Inflammatory macrophage (primary cell): ENCODE measurements at regions not wholly inside any gene's neighbourhood (a gene's known extent, or its start where the extent isn't known, plus 50 kb on each side); places are given as distances from the start of the nearest gene placed in this dataset.

Experiments
- DNase-seq, 2 donors: peaks; one replicate each; pipeline ENCODE4 v3.0.0-alpha.2; 2020 to 2022

DNA sequence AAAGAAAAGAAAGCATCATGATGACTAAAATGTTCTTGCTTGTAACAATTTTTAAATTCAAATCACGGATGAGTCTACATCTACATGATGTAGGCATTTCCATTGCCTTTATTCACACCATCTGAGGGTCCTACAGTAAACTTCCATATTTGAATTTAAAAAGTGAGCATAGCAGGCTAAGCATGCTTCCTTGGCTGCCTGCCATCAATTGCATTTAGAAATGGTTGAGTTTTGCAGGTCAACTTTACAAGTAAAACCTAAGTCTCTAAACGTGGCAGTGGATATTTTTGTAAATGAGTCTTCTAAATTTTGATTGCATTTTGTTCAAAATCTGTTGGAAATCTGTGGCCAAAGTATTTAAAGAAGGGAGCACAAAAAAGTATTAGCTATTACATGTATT lies 136.5 kb upstream of the PTCH1 start:
- DNase-seq, result no peak

DNA sequence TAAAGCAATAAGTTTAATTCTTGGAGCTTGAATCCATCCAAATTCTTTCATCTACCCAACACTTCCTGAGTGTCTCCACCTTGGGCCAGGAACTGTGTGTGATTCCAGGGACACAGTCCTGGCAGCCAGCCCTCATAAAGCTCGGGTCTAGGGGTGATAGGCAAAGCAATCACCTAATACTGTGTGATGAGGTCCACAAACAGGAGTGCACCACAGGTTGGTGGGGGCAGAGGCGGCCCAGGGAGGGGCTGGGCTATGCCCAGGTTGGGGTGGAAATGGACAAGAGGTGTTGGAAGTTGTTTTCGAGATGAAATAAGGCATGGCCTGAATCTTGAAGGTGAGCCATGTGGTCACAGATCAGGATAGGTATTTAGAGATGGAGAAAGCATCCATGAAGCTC lies 133.9 kb upstream of the PTCH1 start:
- no peak for DNase-seq

DNA sequence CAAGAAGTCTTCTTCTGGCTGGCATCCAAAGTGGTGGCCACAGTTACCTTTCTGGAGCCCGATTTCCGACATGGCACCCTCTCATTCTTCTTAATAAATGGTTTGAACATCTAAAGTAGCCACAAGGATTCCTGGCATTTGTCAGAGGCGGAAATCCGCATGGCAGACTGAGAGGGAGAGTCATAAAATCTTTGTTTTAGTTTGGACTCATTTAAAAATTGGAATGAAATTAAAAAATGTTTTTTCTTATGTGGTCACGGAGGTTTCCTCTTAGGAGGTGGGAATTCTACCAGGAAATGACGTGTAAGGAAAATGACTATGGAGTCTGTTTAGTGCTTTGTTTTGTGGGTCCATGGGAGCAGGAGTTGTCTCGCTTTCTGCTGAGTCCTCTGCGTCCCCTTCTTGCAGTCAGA lies 133.0 kb upstream of the PTCH1 start:
- DNase-seq, result no peak

DNA sequence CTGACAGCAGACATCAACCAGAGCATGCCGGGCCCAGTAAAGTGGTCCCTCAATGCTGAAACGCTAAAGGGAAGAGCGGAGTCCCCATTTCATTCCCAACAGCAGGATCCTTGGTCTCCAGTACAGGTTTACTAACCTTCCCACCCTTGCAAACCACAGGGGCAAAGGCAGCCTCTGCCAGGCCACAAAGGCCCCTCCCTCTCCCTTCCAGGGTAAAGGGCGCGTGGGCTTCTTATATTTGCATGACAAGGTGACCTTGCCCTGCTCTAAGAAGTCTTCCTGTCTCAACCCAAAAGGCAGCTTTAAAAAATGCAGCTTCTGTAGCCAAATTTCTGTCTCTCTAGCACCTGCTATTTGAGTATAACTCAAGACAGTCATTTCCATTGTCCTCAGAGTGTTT lies 131.5 kb upstream of the PTCH1 start:
- no peak for DNase-seq

DNA sequence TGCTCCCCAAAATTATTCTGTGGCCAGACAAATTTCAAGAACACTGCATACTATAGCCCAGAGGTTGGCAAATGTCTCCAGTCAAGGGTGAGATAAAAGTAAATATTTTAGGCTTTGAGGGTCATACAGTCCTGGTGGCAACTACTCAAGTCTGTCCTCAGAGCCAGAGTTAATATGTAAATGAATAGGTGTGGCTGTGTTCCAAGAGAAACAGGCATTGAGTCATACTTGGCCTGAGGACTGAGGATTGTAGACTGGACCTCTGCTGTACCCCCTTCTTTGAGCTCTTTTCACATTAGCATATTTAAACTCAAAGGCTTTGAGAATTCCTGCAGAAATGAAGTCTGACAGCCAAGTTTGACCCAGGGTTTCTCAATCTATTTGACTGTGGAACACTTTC lies 129.2 kb upstream of the PTCH1 start:
- no peak for DNase-seq

DNA sequence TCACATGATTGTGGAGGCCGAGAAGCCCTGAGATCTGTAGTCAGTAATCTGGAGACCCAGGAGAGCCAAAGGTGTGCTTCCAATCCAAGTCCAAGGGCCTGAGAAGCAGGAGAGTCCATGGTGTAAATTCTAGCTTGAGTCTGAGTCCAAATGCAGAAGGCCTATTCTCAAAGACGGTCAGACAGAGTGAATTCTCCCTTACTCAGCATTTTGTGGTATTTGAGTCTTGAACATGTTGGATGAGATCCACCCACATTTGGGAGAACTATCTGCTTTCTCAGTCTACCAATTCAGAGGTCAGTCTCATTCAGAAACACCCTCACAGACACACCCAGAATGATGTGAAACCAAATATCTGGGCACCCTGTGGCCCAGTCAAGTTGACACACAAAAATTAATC lies 128.8 kb upstream of the PTCH1 start:
- DNase-seq, result no peak

DNA sequence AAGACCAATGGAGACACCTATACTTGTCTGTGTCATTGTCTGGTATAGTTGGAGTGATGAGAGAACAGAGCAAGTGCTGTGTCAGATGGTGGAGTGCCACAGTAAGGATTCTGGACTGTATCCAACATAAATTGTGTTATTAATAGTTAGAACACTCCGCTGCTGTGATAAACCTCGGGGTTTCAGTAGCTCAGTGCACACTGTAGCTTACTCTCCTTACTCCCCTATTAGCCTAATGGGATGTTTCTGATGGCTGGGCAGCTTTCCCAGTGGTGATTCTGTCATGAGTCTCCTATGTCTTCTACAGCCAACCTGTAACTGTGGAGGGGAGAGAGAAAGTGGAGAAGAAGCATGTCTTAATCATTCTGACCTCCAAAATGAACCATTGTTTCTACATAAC lies 127.6 kb upstream of the PTCH1 start:
- DNase-seq, result no peak

DNA sequence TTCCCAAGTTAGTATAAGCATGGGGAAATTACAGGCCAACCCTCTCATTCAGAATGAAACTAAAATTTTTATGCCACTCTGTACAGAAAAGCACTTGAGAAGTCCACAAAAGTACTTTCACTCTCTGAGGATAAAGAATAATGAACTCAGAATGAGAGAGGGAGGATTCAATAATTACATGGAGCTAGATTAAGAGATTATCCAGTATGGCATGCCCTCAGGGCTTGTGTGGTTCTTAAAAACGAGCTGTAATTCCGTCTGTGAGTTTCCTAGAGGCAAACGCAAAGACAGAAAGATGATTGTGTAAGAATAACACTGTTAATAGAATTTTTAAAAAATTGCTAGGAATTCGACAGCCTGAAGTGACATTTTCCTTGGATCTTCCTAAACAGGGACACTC lies 126.8 kb upstream of the PTCH1 start:
- no peak for DNase-seq

DNA sequence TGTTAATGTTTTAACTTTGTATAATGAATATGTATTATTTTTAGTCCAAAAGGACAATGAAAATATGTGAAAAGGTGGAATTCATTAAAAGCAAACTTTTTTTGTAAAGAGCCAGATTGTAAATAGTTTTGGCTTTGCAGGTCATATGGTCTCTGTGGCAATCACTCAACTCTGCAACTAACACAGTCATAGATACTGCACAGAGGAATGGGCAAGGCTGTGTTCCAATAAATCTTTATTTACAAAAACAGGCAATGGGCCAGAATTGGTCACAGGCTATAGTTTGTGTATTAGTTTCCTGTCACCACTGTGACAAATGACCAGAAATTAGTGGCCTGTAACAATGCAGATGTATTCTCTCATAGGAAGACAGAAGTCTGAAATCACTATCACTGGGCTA lies 125.4 kb upstream of the PTCH1 start:
- no peak for DNase-seq

DNA sequence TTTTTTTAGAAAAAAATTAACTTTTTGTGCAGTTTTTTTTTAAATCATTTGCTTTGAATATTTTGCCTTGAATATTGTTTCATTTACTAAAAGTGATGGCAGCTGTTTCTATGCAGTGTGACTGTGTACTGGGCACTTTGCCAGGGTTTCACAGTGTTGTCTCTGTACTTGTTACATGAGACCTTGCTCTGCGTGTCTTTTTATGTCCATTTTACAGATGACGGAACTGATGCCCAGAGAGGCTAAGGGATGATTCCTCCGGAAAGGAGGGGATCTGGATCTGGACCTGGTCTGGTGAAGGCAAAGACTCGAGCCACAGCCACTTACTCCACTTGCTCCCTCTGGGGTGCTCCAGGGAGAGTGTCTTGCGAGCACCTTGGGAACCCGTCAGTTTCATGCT lies 124.8 kb upstream of the PTCH1 start:
- DNase-seq, result no peak

DNA sequence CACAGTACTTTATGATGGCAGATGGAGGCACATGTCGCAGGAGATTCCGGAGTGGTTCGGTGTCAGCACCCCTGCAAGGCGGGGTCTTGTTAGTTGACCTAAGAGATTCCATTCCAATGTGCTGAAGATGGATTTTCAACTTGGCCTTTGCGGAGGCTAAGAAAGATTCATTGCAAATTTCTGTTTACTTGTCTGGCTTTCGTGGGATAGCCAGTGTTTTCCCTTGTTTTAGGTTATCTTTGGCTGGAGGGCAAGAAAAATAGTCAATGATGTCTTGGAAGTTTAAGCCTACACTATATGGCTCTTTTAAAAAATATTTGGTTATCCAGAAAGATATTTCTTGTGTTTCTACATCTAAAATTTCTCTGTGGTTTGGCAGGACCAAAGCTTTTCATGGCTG lies 123.6 kb upstream of the PTCH1 start:
- no peak for DNase-seq

DNA sequence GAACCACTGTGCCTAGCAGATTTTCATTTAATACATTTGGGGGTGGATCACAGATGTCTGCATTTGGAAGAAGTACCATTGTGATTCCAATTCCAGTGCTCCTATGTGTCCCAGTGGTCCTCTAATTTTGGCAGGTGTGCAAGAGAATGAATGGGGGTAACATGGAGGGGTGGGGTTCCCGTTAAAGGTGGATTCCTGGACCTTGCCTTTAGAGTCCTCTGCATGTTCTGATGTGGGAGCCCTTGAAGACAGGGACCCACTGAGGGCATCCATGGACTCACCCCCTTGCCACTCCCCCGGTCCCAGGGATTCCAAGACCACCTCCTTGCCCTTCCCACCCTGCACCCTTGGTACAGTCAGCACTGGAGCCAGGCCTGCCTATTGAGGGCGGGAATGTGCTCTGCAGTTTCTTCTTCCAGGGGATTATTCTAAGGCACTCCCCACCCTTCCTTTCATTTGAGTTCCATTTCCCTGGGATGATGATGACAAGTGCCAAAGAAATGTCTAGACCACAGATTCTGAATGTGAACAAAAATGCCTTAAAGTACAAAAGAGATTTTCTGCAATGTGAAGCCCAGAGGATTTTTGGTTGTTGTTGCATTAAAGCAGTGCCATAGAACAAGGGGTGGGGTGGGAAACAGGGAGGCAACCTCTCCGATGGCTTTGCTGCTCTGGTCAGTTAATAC lies 119.4 kb upstream of the PTCH1 start:
- DNase-seq, result no peak

DNA sequence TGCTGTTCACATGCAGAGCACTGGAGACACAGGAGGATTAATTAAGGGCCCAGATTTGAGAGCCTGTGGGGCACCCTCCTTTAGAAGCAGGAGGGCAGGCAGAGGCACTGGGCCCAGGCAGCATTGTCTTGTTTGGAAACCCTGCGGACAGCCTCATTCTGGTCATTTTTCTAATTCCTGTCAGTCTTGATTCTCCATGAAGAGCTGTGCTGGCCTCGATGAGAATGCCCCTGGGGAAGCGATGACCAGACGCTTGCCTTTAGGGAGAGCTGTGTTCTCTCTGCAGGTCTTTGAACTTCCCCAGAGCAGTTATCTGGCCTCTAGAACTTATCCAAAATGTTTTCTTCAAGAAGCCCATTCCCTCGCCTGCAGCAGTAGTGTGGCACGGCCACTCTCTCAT lies 117.8 kb upstream of the PTCH1 start:
- DNase-seq, result no peak

DNA sequence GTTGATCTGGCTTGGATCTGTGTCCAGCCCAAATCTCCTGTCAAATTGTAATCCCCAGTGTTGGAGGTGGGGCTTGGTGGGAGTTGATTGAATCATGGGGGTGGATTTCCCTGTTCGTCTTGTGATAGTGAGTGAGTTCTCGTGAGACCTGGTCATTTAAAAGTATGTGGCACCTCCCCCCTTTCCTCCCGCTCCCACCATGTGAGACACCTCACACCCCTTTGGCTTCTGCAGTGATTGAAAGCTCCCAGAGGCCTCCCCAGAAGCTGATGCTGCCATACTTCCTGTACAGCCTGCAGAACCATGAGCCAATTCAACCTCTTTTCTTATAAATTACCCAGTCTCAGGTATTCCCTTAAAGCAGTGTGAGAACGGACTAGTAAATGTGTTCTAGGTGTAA lies 117.3 kb upstream of the PTCH1 start:
- DNase-seq, result no peak

DNA sequence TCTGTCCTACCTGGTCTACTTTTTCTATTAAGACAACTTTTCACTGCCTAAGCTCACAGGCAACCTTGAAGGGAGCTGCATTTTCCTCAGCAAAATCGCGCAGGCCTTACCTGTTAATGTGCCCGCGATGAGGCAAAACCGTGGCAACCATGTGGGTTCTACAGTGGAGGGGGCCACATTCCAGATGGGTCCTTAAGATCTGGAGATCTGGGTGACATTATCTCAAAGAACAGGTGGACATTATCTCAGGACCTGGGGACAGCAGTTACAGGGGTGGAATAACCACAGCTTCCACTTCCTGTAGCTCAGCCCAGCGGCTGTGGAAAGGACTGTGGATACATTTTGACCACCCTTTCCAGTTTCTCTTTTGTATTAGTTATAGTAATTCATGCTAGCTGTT lies 112.8 kb upstream of the PTCH1 start:
- DNase-seq, result no peak

DNA sequence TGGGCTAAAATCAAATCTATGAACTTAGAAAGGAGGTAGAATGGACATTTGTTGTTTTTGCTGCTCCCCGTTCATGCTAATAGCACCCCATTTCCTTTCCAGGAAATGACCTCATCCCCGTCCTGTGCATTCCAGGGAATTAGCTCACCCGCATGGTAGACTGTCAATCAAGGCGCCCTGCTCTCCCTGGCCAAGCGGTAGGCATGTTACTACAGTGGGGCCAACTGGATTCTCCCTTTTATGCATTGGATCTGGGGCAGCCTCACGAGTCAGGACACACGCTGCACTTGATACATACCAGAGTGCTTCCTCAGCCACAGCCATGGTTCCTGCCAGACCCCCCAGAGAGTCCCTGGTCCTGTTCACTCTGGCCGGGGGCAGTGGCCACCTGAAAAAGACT lies 111.0 kb upstream of the PTCH1 start:
- no peak for DNase-seq

DNA sequence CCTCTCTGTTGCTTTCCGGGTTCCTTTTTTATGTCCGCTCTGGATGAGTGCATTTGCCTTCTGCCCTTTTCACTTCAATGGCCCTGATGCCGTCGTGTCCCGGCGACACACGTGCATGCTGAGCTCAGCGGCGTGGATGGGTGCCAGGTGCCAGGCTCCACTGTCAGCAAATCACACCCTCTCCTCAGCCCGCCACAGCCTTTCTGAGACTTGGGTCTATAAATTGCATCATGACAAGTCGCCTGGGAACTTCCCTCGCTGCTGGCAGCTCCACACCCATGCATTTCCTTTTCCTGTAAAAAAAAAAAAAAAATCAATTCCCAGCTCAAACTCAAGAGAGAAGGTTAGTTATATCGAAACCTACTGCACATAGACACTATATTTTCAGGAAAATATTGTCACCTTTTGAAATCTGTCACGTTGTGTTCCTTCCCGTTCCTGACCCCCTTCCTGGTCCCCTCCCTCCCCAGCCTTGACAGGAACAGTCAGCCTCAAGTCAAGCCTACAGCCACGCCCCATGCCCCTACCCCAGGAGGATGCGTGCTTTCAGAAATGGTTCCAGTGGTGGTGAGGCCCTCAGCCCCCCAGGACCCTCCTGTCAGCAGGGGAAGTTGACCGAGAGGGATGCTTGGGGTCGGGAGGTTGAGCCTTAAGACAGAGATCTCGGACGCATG lies 110.3 kb upstream of the PTCH1 start:
- peak; percentile 16 to 20 for DNase-seq

DNA sequence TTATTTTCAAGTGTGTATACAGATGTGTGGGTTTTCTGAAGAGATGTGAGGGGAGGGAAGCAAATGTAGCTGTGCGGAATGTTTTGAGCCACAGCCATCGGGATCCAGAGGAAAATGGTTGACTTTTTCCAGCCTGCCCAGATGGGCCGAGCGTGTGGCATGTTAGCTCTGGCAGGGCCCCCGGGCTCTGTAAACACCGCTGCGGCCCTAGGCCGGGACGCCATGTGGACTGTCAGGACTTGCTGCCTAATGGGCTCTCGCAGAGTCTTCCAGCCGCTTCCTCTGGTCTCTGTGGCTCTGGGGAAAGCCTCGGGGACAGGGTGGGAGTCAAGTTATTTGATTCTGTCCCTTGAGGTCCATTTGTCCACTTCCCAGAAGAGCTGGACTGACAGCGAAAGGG lies 109.6 kb upstream of the PTCH1 start:
- DNase-seq, result no peak

DNA sequence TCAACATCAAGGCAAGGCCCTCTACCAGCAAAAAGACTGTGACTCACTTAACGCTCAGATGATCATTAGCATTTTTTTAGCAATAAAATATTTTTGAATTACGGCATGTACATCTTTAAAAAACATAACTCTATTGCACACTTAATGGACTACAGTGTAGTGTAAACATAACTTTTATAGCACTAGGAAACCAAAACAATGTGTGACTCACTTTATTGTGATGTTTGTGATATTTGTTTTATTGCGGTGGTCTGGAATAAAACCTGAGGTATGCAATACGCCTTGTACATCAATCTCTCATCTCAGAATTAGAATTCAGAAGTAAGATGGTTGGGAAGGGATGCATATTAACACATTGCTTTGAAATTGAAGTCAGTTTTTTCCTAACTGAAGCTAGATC lies 106.9 kb upstream of the PTCH1 start:
- DNase-seq, result no peak

DNA sequence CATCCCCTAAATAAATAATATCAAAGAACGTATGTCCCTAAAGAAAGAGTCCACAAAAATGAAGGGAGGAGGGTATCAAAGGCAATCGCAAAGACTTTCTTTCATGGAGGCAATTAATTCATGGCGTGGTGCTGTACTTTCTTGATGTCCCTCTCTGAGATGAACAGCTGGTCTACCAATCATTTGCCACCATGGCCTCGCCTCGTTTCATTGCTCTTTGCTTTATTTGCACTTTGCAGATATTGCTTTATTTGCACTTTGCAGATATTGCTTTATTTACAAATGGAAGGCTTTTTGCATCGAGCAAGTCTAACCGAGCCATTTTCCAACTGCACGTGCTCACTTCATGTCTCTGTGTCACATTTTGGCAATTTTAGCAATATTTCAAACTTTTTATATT lies 104.0 kb upstream of the PTCH1 start:
- DNase-seq, result no peak

DNA sequence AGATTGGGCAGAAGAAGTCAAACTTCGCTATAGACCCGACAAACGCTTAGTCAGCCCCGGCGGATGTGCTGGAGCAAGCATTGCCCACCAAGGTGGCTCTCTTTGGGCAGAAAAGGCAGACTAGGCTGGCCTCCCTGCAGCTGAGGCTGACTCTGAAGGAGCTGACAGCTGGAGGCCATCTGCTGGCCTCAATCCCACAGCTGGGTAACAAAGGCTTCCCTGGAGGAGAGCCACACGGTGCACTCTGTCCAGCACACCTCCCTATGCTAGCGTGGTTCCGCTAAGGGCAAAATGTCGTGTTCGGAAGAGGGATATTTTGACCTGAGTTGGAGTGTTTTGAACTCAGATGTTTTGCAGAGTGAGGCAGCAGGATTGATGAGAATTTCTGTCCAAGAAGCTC lies 103.5 kb upstream of the PTCH1 start:
- no peak for DNase-seq

DNA sequence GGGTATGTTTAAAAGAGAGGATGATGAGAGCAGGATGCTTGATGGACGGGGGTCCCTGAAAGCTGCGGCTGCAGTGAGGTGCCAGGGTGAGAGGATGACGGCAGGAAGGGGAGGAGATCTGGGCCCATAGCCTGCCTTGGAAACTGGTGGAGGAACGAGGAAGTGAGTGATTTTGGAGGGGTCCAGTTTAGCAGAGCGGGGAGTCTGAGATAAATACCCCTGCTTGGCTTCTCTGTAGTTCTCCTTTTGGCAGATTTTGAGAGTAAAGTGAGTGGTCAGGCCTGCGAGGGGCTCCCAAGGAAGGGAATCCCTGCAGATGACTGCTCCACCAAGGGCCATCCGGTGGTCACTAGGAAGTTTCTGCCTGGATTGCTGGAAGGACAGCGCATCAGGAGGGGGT lies 98.5 kb upstream of the PTCH1 start:
- no peak for DNase-seq

DNA sequence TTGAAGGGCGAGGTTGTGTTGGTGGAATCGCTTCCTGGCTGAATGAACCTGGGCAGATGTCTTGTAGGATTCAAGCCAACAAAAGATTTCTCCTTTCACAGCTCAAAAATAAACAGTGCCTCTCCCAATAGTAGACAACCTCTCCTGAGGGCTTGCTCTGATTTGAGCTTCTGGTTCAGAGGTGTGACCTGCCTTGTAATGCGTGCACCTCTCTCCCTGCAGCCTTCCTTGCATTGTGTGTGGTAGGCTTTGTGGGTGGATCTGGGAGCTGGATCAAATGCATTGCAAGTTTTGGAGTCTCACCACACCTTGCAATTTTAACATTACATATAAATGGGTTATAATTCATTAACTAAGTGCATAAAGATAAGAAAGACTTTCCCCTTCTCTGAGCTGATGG lies 96.9 kb upstream of the PTCH1 start:
- DNase-seq, result no peak

DNA sequence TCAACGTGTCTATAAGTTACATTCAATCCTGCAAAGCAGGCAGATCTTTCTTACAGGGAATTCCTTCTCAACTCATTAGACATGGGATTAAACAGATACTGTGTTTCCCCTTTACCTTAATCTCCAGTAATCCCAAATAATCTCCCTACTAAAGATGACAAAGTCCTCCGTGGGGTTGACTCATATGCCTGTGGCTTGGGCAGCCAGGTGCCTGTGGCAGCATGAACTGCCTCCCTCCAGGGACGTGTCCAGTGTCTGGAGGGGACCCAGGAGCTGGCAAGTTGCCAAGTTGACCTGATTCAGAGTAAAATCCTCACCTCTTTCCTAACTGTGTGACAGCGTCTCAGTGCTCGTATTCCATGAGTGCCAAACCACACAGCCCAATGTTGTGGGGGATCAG lies 94.6 kb upstream of the PTCH1 start:
- DNase-seq, result no peak
